GM12878 (cell line): ENCODE measurements at regions not wholly inside any gene's neighbourhood (a gene's known extent, or its start where the extent isn't known, plus 50 kb on each side); places are given as distances from the start of the nearest gene placed in this dataset.

Experiments
- JUND ChIP-seq: IDR thresholded peaks from 2 replicates; pipeline ENCODE4 v1.6.1; 2012; ENCODE audit warnings: low read depth, mild to moderate bottlenecking, low read length, improper control_type of control experiment, moderate library complexity
- MYC ChIP-seq: IDR thresholded peaks from 2 replicates; pipeline ENCODE4 v1.6.1; 2011; ENCODE audit warnings: mild to moderate bottlenecking, low read length, moderate library complexity, inconsistent platforms; ENCODE audit not compliant: insufficient read depth, insufficient replicate concordance, insufficient read length, severe bottlenecking
- SREBF1 ChIP-seq: IDR thresholded peaks from 2 replicates; pipeline ENCODE4 v1.6.1; 2012; ENCODE audit warnings: mild to moderate bottlenecking, low read length
- ZSCAN29 ChIP-seq: fragments of 450-650 bp; IDR thresholded peaks from 2 replicates; pipeline ENCODE4 v1.6.1; 2017; ENCODE audit warnings: mild to moderate bottlenecking, moderate library complexity

GRCh38 chr3:166818464-166818863 lies 561.6 kb downstream of the ZBBX start:
- TF ChIP-seq ZSCAN29 (no peak), SREBF1 (no peak), JUND (no peak), MYC (no peak)
